GM12878 (cell line): ENCODE measurements at regions not wholly inside any gene's neighbourhood (a gene's known extent, or its start where the extent isn't known, plus 50 kb on each side); places are given as distances from the start of the nearest gene placed in this dataset.

ENCODE experiments used
- ATAC-seq: fragments of 200-7000 bp; cut with Tn5 transposase; 3 replicates; pipeline ENCODE4 v1.9.1; 2020; ENCODE audit warnings: mild to moderate bottlenecking, moderate library complexity
- BruUV-seq: library from RNA; stranded (reverse); fragments of 400-500 nt; replicated peaks from 2 replicates; lab custom pipeline; 2021; lab: Mats Ljungman, UMichigan
- CTCF ChIA-PET: fragments of 300-600 bp; sonication (Branson Sonifier 250); formaldehyde crosslinking; extraction: SDS; loops from one replicate; lab custom pipeline; 2021; ENCODE audit warnings: inconsistent platforms; lab: Yijun Ruan, JAX
- POLR2A ChIA-PET: fragments of 350-600 bp; formaldehyde crosslinking; extraction: SDS; loops from one replicate; lab custom pipeline; 2021; ENCODE audit warnings: inconsistent platforms; lab: Charles Lee
- RAD21 ChIA-PET: fragments of 300-600 bp; sonication (Branson Sonifier 250); formaldehyde crosslinking; loops from one replicate; lab custom pipeline; 2023; ENCODE audit warnings: antibody characterized with exemption; ENCODE audit not compliant: unreplicated experiment; lab: Charles Lee
- SMC1A ChIA-PET: fragments of 300-600 bp; sonication (Branson Sonifier 250); formaldehyde crosslinking; loops from one replicate; lab custom pipeline; 2023; ENCODE audit not compliant: unreplicated experiment, uncharacterized antibody; lab: Charles Lee
- DNase-seq: peaks from one replicate; pipeline ENCODE4 v3.0.0-alpha.2; 2011; ENCODE audit warnings: low read depth, low spot score
- FAIRE-seq: peaks from 3 replicates; lab custom pipeline; 2011; peaks lifted over from hg19 to GRCh38; lab: Jason Lieb, UNC
- H2AFZ ChIP-seq: 2 replicates; pipeline ENCODE4 v1.6.0; 2011; ENCODE audit warnings: low read depth, low read length, control low read depth; ENCODE audit not compliant: control insufficient read depth
- H3K27ac ChIP-seq: 2 replicates; pipeline ENCODE4 v1.5.1; 2011; ENCODE audit warnings: control low read depth; ENCODE audit not compliant: control insufficient read depth, insufficient read depth
- H3K27me3 ChIP-seq, 2 experiments: replicated peaks in 1 of 2; 2 replicates each; pipeline versions ENCODE4 v1.6.0 to v1.6.1; 2011; ENCODE audit warnings: low read length in 1 of 2; ENCODE audit not compliant: control insufficient read depth in 2 of 2, insufficient read depth in 2 of 2
- H3K36me3 ChIP-seq, 2 experiments: 2 replicates each; pipeline ENCODE4 v1.5.1; 2011; ENCODE audit warnings: low read length in 1 of 2; ENCODE audit not compliant: control insufficient read depth in 2 of 2, insufficient read depth in 2 of 2
- H3K4me1 ChIP-seq: 2 replicates; pipeline ENCODE4 v1.6.1; 2011; ENCODE audit warnings: mild to moderate bottlenecking, low read length, moderate library complexity, mixed read lengths; ENCODE audit not compliant: control insufficient read depth, insufficient read depth
- H3K4me2 ChIP-seq: 2 replicates; pipeline ENCODE4 v1.6.0; 2011; ENCODE audit warnings: control low read depth; ENCODE audit not compliant: control insufficient read depth, insufficient read depth
- H3K4me3 ChIP-seq: fragments of 200-600 bp; sonication (generic); 2 replicates; pipeline ENCODE4 v1.5.1; 2016
- H3K79me2 ChIP-seq: 2 replicates; pipeline ENCODE4 v1.6.0; 2011; ENCODE audit warnings: low read length; ENCODE audit not compliant: control insufficient read depth, insufficient read depth
- H3K9ac ChIP-seq: 2 replicates; pipeline ENCODE4 v1.8.0; 2011; ENCODE audit warnings: low read length, control low read depth, mixed read lengths; ENCODE audit not compliant: control insufficient read depth, insufficient read depth
- H3K9me3 ChIP-seq: replicated peaks from 3 replicates; pipeline ENCODE4 v1.5.1; 2011; ENCODE audit warnings: mild to moderate bottlenecking, low read length; ENCODE audit not compliant: control insufficient read depth, insufficient read depth
- H4K20me1 ChIP-seq: 2 replicates; pipeline ENCODE4 v1.6.0; 2011; ENCODE audit not compliant: control insufficient read depth, insufficient read depth
- BMI1 ChIP-seq: fragments of 450-650 bp; IDR thresholded peaks from 2 replicates; pipeline ENCODE4 v1.6.1; 2016; ENCODE audit warnings: mild to moderate bottlenecking, moderate library complexity, borderline replicate concordance
- IKZF1 ChIP-seq: fragments of 450-650 bp; conservative IDR thresholded peaks from 2 replicates; pipeline ENCODE4 v1.6.1; 2017; ENCODE audit warnings: antibody characterized with exemption, mild to moderate bottlenecking
- IRF4 ChIP-seq: IDR thresholded peaks from 2 replicates; pipeline ENCODE4 v1.6.1; 2011; ENCODE audit warnings: low read depth, low read length
- RAD21 ChIP-seq: IDR thresholded peaks from 2 replicates; pipeline ENCODE4 v1.6.1; 2011; ENCODE audit warnings: mild to moderate bottlenecking, low read depth, low read length, moderate library complexity; ENCODE audit not compliant: insufficient read depth
- YBX1 ChIP-seq: fragments of 450-650 bp; IDR thresholded peaks from 2 replicates; pipeline ENCODE4 v1.6.1; 2016; ENCODE audit warnings: antibody characterized with exemption
- ZNF622 ChIP-seq: fragments of 450-650 bp; IDR thresholded peaks from 2 replicates; pipeline ENCODE4 v1.6.1; 2017; ENCODE audit warnings: mild to moderate bottlenecking, inconsistent platforms
- WGBS: methylation state at CpG from one replicate; pipeline ENCODE4 v1.1.6; 2016; ENCODE audit warnings: low lambda C conversion rate; ENCODE audit not compliant: insufficient replicate concordance, insufficient coverage; ENCODE audit errors: missing lambda C conversion rate; 5-methylcytosine and 5-hydroxymethylcytosine counted together
- in situ Hi-C: fragments of 300-500 bp; cut with MboI; formaldehyde crosslinking; loops from 9 replicates; pipeline ENCODE4 v1.14.3; 2018; ENCODE audit warnings: mixed read lengths
- intact Hi-C: fragments of 100-400 bp; cut with micrococcal nuclease; formaldehyde crosslinking; loops from one replicate; pipeline ENCODE4 v1.14.2; 2022; ENCODE audit not compliant: unreplicated experiment
- TF ChIP-seq, protein P1 (sequence below): fragments of 450-650 bp; IDR thresholded peaks from 2 replicates; pipeline ENCODE4 v1.6.1; 2017; ENCODE audit warnings: mild to moderate bottlenecking, moderate library complexity
- TF ChIP-seq, protein P2 (sequence below): fragments of 450-650 bp; IDR thresholded peaks from 2 replicates; pipeline ENCODE4 v1.6.1; 2017; ENCODE audit warnings: low read depth, mild to moderate bottlenecking, moderate library complexity
- TF ChIP-seq, protein P3 (sequence below): fragments of 450-650 bp; IDR thresholded peaks from 2 replicates; pipeline ENCODE4 v1.6.1; 2014; ENCODE audit warnings: mild to moderate bottlenecking

DNA sequence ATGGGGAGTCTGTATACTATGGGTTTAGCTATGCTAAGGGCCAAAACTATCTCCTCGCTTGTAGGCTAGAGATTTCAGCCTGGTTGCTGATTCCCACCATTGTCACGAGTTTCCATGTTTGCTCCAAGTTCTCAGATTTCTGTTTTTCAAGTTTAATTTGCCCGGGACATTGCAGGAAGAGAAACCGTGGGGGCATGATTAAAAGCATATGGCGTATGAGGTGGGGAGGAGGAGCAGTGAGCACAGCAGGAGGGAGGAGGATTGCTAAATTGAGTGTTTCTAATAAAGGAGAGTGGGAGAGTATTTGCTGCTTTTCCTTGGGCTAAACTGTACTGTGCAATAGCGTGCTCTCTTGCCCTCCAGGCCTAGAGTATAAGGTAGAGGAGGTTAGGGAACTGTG is 558.4 kb downstream of the METTL15 start (continued):
- TF ChIP-seq YBX1 (no peak), BMI1 (no peak), RAD21 (no peak), IRF4 (no peak), IKZF1 (no peak)
- TF ChIP-seq, protein P1, sequence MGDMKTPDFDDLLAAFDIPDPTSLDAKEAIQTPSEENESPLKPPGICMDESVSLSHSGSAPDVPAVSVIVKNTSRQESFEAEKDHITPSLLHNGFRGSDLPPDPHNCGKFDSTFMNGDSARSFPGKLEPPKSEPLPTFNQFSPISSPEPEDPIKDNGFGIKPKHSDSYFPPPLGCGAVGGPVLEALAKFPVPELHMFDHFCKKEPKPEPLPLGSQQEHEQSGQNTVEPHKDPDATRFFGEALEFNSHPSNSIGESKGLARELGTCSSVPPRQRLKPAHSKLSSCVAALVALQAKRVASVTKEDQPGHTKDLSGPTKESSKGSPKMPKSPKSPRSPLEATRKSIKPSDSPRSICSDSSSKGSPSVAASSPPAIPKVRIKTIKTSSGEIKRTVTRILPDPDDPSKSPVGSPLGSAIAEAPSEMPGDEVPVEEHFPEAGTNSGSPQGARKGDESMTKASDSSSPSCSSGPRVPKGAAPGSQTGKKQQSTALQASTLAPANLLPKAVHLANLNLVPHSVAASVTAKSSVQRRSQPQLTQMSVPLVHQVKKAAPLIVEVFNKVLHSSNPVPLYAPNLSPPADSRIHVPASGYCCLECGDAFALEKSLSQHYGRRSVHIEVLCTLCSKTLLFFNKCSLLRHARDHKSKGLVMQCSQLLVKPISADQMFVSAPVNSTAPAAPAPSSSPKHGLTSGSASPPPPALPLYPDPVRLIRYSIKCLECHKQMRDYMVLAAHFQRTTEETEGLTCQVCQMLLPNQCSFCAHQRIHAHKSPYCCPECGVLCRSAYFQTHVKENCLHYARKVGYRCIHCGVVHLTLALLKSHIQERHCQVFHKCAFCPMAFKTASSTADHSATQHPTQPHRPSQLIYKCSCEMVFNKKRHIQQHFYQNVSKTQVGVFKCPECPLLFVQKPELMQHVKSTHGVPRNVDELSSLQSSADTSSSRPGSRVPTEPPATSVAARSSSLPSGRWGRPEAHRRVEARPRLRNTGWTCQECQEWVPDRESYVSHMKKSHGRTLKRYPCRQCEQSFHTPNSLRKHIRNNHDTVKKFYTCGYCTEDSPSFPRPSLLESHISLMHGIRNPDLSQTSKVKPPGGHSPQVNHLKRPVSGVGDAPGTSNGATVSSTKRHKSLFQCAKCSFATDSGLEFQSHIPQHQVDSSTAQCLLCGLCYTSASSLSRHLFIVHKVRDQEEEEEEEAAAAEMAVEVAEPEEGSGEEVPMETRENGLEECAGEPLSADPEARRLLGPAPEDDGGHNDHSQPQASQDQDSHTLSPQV, result no peak
- TF ChIP-seq, protein P2, sequence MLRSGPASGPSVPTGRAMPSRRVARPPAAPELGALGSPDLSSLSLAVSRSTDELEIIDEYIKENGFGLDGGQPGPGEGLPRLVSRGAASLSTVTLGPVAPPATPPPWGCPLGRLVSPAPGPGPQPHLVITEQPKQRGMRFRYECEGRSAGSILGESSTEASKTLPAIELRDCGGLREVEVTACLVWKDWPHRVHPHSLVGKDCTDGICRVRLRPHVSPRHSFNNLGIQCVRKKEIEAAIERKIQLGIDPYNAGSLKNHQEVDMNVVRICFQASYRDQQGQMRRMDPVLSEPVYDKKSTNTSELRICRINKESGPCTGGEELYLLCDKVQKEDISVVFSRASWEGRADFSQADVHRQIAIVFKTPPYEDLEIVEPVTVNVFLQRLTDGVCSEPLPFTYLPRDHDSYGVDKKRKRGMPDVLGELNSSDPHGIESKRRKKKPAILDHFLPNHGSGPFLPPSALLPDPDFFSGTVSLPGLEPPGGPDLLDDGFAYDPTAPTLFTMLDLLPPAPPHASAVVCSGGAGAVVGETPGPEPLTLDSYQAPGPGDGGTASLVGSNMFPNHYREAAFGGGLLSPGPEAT, result no peak

DNA sequence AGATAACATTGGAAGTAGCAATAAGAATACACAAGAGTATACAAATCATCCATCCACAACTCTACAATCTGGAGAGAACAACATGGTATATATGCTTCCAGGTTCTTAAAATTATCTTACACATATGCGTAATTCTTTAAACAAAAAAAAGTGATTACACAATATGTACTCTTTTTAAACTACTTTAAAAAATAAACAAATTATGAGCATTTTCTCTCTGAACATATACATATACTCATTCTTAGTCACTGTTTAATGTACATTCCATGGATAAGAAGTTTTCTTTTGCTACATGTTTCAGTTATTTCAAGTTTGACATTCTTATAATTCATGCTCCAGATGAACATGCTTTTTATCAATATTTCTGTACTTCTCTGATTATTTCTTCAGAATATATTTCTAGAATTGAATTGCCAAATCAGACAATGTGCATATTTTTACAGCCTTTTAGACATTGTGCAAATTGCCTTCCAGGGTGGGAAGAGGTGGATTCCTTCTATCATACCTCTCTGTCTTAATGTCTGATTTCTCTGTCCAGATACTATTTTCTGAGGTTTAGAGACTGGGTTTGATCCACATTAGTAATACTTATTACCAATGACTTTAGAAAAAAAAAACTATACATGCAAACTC is 551.6 kb downstream of the METTL15 start:
- intact Hi-C loops, result no loop called here
- no peaks in the 10 kb centered on the region for H3K36me3 ChIP-seq
- POLR2A ChIA-PET, result no interaction called here
- no peak for FAIRE-seq
- no peak overlapping the region for H3K27ac ChIP-seq
- H3K27me3 ChIP-seq, result no peaks in the 10 kb centered on the region
- no peak overlapping the region for H2AFZ ChIP-seq
- no peak for ATAC-seq
- H3K79me2 ChIP-seq, result no peaks in the 10 kb centered on the region
- no peak overlapping the region for H3K9ac ChIP-seq
- no peak overlapping the region for H3K4me3 ChIP-seq
- H3K4me1 ChIP-seq, result no peaks in the 10 kb centered on the region
- H3K4me2 ChIP-seq, result no peak overlapping the region
- no peaks in the 10 kb centered on the region for H4K20me1 ChIP-seq
- CTCF ChIA-PET, result no interaction called here
- DNase-seq, result no peak
- no peaks in the 10 kb centered on the region for H3K9me3 ChIP-seq
- SMC1A ChIA-PET, result no interaction called here
- 36% methylated on average over 1 of the region's 1 CpG for WGBS
- in situ Hi-C loops, result no loop called here
- TF ChIP-seq, protein P3, sequence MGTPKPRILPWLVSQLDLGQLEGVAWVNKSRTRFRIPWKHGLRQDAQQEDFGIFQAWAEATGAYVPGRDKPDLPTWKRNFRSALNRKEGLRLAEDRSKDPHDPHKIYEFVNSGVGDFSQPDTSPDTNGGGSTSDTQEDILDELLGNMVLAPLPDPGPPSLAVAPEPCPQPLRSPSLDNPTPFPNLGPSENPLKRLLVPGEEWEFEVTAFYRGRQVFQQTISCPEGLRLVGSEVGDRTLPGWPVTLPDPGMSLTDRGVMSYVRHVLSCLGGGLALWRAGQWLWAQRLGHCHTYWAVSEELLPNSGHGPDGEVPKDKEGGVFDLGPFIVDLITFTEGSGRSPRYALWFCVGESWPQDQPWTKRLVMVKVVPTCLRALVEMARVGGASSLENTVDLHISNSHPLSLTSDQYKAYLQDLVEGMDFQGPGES, result no peak
- TF ChIP-seq ZNF622, result no peak
- no TSS peak for BruUV-seq
- RAD21 ChIA-PET, result no interaction called here
